ENCODE measurements at regions not wholly inside any gene's neighbourhood (a gene's known extent, or its start where the extent isn't known, plus 50 kb on each side); places are given as distances from the start of the nearest gene placed in this dataset.
"Not testable (repeated sequence)": the region's sequence is repeated elsewhere in the genome, so short reads cannot be mapped to it uniquely, and the experiment has no call there.

GRCh38 chr16:21524068-21524751, 75.2 kb upstream of the METTL9 start:
- DNase-seq (ENCODE audit: low read depth), result no peak
- TF ChIP-seq, protein P1, sequence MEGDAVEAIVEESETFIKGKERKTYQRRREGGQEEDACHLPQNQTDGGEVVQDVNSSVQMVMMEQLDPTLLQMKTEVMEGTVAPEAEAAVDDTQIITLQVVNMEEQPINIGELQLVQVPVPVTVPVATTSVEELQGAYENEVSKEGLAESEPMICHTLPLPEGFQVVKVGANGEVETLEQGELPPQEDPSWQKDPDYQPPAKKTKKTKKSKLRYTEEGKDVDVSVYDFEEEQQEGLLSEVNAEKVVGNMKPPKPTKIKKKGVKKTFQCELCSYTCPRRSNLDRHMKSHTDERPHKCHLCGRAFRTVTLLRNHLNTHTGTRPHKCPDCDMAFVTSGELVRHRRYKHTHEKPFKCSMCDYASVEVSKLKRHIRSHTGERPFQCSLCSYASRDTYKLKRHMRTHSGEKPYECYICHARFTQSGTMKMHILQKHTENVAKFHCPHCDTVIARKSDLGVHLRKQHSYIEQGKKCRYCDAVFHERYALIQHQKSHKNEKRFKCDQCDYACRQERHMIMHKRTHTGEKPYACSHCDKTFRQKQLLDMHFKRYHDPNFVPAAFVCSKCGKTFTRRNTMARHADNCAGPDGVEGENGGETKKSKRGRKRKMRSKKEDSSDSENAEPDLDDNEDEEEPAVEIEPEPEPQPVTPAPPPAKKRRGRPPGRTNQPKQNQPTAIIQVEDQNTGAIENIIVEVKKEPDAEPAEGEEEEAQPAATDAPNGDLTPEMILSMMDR (IDR thresholded peaks at IDR 0.05; ENCODE audit: control insufficient read depth, extremely low read depth, insufficient read depth), result no peak
- no peak overlapping the region for H3K4me3 ChIP-seq (ENCODE audit: low read depth, low read length)

GRCh38 chr16:21524752-21525028, 74.7 kb upstream of the METTL9 start:
- H3K4me3 ChIP-seq (ENCODE audit: low read depth, low read length); DNase-seq (ENCODE audit: low read depth): not testable (repeated sequence)

DNA sequence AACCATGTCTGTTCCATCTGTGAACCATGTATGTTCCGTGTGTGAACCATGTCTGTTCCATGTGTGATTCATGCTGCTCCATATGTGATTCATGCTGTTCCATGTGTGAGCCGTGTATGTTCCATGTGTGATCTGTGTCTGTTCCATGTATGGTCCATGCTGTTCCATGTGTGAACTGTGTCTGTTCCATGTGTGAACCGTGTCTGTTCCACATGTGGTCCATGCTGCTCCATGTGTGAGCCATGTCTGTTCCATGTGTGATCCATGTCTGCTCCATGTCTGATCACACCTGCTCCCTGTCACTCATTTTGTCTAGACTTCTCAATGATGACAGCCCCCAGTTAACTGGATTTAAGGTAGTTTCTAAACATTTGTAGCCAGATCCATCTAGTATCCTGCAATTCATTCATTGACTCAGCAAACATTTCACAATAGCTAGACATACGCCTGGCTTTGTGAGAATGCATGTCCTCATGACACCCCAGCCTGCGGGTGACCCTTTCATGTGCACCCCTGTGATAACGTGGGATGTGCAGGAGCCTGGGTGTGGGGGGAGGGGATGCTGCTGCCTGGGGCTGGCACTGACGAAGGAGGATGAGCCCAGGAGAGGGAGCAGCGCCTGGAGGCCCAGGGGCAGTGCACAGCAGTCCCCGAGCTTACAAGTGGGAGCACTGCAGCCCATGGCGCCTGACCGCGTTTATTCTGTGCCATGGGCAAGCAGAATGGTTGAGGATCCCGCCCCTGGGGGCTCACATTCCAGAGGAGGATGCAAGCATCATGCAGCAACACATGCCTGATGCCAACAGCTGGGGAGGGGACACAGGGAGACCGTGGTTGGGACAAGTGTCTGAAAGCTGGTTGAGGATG, 74.1 kb upstream of the METTL9 start:
- not testable (repeated sequence) for DNase-seq (ENCODE audit: low read depth); H3K4me3 ChIP-seq (ENCODE audit: low read depth, low read length)

DNA sequence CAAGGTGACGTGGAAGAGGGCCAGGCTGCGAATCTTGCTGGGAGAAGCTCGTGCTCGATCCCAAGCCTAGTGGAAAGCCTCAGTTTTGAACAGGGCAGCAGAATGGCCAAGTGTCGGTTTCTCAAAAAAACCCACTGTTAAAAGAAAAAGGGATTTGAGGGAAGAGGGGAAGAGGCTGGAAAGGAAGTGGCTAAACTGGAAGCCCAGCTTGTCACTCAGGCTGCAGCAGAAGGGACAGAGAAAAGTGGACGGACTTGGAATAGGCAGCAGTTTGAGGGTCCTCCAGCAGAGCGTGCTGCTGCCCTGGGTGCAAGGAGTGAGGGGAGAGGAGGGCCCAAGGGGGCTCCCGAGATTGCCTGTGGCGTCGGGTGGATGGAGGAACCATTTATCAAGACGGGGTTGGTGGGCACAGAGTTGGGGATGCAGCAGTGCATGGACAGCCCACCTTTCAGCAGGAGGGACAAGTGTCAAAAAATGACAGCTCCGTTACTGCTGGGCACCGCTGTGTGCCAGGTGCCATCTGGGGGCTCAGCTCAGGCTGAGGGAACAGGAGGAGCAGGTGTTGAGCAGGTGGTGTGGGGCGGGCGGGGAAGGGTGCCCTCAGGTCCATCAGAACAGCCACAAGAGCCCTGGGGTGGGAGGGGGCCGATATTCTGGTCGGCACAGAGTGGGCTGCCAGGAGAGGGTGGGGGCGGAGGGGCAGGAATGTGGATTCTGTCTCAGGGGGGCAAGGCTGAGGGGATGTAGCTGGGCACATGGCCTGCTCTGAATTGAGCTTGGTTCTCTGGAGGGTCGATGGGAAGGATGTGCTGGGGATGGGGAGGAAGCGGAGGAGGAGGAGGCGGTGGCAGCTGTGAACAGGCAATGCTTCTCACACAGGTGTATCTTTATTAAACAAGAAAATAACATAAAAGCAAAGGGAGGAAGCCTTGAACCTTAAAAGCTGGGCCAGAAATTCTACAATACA, 73.1 kb upstream of the METTL9 start:
- DNase-seq (ENCODE audit: low read depth); H3K4me3 ChIP-seq (ENCODE audit: low read depth, low read length): not testable (repeated sequence)

DNA sequence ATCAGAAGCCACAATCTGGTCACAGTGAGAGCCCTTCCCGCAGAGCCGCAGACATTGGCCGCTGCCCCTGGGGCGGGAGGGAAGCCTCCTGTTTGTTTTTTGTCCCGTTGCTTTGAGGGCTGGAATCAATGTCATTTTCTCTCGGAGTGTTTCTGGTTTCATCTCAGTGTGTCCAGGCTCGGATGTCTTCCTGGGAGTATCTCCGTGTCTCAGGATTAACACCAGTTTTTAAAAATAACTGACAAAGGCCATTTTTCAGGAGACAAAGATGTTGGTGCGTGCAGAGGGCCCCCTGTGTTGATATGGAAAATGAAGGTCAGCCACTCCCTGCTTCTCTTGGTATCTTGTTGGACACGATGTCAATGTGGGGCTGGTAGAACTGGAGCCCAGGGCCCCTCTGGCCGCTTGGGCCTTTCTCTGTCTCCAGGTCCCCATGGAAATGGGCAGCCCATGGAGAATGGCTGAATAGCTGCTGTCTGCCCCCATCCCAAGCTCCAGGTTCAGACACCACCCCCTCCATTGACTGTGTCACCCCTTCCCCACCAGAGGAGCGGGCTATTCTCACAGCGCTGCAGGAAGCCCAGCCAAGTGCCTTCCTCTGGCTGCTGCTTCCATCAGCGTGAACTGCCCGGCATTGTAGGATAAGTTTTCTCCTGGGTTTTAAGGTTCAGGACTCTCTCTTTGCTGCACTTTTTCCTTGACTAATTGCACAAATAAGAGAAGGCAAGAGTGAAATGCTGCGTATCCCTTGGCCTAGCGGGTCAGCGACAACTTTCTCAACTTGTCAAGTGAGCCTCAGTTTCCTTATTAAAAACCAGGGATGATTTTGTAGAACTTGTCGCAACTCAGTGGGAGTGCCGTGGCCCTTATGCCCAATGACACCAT, 72.2 kb upstream of the METTL9 start:
- DNase-seq (ENCODE audit: low read depth), result no peak
- no peak overlapping the region for H3K4me3 ChIP-seq (ENCODE audit: low read depth, low read length)
- TF ChIP-seq, protein P1 (IDR thresholded peaks at IDR 0.05; ENCODE audit: control insufficient read depth, extremely low read depth, insufficient read depth), result no peak

GRCh38 chr16:21529060-21529658, 70.2 kb upstream of the METTL9 start:
- H3K4me3 ChIP-seq (ENCODE audit: low read depth, low read length); DNase-seq (ENCODE audit: low read depth): not testable (repeated sequence)

DNA sequence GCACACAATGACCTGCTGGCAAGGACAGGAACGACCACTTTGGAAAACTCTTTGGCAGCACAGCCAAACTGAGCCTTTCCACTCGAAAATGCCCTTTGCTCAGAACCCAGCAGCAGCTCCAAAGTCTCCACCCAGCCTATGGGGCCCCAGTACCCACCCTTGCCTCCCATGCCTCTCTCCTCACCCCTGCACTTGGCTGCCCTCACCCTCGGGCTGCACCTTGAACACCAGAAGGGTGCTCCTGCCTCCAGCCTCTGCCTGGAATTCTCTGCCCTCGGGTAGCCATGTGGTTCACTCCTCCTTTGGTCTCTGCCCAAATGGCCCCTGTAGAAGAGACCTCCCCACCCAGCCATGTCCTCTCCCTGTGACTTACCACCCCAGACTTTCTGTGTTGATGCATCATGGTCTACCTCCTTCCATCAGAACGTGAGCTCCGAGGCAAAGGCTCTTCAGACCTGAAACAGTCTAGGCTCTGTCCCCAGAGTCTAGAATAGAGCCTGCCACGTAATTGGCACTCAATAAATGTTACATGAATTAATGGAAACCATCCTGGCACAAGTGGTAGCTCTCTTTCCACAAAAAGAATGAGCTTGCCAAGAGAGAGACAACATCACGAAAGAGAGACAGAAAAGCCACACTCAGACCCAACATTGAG, 68.5 kb upstream of the METTL9 start:
- H3K4me3 ChIP-seq (ENCODE audit: low read depth, low read length); DNase-seq (ENCODE audit: low read depth): not testable (repeated sequence)

DNA sequence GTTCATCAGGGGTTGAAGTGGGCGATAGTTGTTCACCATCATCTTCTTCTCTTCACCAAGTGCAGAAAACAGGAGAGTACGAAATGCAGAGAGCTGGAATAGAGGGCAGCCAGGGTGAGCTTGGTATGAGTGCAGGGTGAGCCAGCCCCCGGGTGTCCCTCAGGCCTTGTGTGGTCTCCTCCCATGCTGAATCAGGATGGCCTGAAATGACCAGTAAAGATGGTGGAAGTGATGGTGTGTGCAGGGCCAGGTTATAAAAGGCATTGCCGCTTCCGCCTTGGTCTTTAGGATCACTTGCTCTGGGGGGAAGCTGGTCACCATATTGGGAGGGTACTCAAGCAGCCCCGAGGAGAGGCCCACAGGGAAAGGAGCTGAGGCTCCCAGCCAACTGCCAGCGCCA, 66.4 kb upstream of the METTL9 start:
- not testable (repeated sequence) for DNase-seq (ENCODE audit: low read depth); H3K4me3 ChIP-seq (ENCODE audit: low read depth, low read length)

- not testable (repeated sequence) for H3K4me3 ChIP-seq (ENCODE audit: low read depth, low read length); DNase-seq (ENCODE audit: low read depth)
These were observed 65.9 kb upstream of the METTL9 start for GRCh38 chr16:21533474-21533873.

DNA sequence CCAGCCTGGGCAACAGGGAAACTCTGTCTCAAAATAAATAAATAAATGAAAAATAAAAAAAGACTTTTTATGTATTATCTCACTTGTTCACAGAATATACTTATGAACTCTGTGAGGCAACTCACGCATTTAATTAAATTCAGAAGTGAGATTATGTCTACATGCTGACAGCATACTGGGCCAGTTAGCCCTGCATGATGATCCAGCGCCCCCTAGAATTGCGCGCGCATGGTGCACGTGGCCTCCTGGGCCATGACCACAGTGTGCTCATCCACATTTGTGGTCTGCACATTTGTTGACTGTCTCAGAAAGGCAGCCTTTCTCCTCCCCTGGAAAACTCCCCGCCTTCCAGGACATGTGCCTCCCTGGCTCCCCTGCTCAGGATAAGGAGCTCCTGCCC, 64.8 kb upstream of the METTL9 start:
- H3K4me3 ChIP-seq (ENCODE audit: low read depth, low read length); DNase-seq (ENCODE audit: low read depth): not testable (repeated sequence)

GRCh38 chr16:21535201-21535600, 64.2 kb upstream of the METTL9 start:
- not testable (repeated sequence) for H3K4me3 ChIP-seq (ENCODE audit: low read depth, low read length); DNase-seq (ENCODE audit: low read depth)

DNA sequence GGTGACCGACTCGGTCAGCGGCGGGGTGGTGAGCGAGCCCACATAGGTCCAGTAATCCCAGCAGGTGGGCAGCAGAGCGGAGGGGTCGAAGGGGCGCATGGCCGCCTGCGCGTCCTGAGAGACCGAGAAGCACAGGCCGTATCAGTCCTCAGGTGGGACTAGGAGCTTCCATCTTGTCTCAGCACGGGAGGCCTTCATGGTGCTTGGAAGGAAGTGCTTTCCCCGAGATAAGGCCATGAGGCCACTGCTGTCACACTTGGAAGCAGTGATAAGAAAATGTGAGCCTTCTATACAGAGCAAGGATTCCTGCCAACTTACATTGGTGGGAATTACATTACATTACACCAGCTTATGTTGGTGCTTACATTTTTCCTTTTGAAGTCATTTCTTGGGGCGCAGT, 62.6 kb upstream of the METTL9 start:
- not testable (repeated sequence) for H3K4me3 ChIP-seq (ENCODE audit: low read depth, low read length); DNase-seq (ENCODE audit: low read depth)

GRCh38 chr16:21537598-21537997, 61.8 kb upstream of the METTL9 start:
- H3K4me3 ChIP-seq (ENCODE audit: low read depth, low read length); DNase-seq (ENCODE audit: low read depth): not testable (repeated sequence)

DNA sequence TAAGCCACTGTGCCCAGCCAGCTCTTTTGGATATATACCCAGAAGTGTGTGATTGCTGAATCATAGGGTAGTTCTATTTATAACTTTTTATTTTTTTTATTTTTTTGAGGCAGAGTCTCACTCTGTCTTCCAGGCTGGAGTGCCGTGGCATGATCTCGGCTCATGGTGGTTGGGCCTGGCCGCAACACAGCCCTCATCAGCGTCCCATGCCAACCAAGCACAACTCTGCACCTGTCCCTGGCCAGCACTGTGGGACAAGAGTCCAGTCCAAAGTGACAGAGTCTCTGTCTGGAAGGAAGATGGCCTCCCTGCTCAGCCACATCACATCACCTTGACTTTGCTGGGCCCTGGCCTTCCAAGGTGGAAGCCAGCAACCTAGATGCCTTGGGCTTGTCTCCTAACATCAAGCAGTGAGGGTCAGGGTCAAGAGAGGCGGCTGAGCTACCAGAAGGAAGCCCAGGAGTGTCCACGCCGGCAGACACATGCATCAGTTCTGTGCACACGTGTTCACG, 60.2 kb upstream of the METTL9 start:
- not testable (repeated sequence) for H3K4me3 ChIP-seq (ENCODE audit: low read depth, low read length); DNase-seq (ENCODE audit: low read depth)
